ENCODE measurements at regions not wholly inside any gene's neighbourhood (a gene's known extent, or its start where the extent isn't known, plus 50 kb on each side); places are given as distances from the start of the nearest gene placed in this dataset.
A peak's percentile ranks its signal among the peaks of the same experiment; 100 is the strongest.
"Not testable (repeated sequence)": the region's sequence is repeated elsewhere in the genome, so short reads cannot be mapped to it uniquely, and the experiment has no call there.

GRCh38 chr4:91653067-91653466 lies 650.7 kb upstream of the GRID2 start:
- DNase-seq (ENCODE audit: low read depth, low spot score): no peak

- DNase-seq (ENCODE audit: low read depth, low spot score): no peak
Measured at GRCh38 chr4:91681091-91681490, 622.7 kb upstream of the GRID2 start.

DNA sequence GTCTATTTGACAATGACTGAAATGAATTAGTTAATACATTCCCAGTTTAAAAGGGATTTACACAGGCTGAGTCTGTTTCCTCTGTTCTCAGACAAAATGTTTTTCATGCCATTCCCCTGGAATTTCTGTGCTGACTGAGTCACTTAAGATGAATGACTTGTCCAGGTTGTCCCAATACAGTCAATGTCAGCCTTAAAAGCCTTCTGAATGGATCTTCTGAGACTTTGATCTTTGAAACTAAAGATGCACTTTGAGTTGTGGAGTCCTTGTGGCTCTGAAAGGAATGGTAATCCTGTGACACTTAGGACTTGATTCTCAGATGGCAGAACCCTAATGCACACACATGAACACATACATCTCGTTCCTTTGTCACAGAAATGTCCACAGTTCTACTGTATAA lies 622.2 kb upstream of the GRID2 start:
- DNase-seq (ENCODE audit: low read depth, low spot score): no peak

DNA sequence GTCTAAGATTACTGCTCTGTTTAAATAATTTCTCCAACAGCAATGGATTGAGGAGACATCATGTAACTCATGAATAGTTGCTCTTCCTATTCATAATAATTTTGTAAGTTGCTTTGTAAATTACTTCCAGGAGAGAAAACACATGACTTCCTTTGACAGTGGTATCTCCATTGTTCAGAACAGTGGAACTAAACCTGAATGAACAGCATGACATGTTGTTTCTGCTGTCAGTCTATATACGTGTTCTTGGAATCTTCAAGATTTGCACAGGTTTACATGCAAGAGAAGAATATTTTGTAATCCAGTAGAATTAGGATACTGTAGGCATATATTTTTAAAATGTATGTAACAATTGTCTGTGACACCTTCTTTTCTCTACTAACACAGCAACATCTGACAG lies 618.8 kb upstream of the GRID2 start:
- DNase-seq (ENCODE audit: low read depth, low spot score): no peak

GRCh38 chr4:91688413-91688812 lies 615.4 kb upstream of the GRID2 start:
- DNase-seq (ENCODE audit: low read depth, low spot score): no peak

DNA sequence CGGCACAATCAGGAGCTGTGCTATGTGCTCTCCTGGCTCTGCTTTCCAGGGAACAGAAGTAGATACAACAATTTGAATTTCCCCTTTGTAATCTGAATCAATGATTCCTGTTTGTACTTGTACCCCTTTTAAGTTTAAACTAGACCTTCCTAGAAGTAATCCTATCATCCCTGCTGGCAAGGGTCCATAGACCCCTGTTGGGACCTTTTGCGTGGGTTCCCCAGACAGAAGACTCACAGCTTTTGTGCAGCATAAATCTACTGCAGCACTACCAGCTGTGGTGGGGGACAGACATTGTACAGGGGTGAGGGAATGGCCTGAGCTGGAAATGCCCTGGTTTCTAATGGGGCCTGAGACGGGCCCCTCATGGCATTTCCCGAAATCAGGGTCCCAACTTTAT lies 604.1 kb upstream of the GRID2 start:
- DNase-seq (ENCODE audit: low read depth, low spot score): not testable (repeated sequence)

DNA sequence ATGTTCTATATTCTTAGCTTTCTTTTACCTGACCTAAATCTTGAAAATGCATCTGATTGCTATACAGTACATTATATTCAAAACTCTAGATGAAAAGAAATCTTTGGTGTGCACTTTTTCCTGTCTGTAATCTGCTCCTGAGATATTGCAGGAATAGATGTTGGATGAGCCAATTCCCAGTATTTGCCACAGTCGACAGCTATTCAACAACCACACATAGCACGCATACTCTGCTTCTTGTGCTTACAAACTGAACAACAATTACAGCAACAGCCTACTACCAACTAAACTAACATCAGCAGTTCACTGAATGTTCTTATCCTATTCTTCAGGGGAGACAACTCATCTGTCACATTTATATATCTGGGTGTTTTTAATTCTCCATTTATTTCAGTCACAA lies 573.9 kb upstream of the GRID2 start:
- no peak for DNase-seq (ENCODE audit: low read depth, low spot score)

- no peak for DNase-seq (ENCODE audit: low read depth, low spot score)
Measured at GRCh38 chr4:91734682-91735081, 569.1 kb upstream of the GRID2 start.

GRCh38 chr4:91738831-91739230 lies 564.9 kb upstream of the GRID2 start:
- not testable (repeated sequence) for DNase-seq (ENCODE audit: low read depth, low spot score)

DNA sequence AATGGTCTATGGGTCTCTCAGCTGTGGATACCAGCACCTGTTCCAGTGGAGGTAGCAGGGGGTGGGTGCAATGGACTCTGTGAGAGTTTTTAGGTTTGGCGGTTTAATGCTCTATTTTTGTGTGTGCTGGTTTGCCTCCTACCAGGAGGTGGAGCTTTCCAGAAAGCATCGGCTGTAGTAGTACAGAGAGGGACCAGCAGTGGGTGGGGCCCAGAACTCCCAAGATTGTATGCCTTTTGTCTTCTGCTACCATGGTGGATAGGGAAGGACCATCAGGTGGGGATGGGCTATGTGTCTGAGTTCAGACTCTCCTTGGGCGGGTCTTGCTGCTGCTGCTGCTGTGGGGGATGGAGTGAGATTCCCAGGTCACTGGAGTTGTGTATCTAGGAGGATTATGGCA lies 557.2 kb upstream of the GRID2 start:
- peak; percentile 12 for DNase-seq (ENCODE audit: low read depth, low spot score)

GRCh38 chr4:91751961-91752360 lies 551.8 kb upstream of the GRID2 start:
- DNase-seq (ENCODE audit: low read depth, low spot score): no peak

GRCh38 chr4:91754716-91755115 lies 549.0 kb upstream of the GRID2 start:
- no peak for DNase-seq (ENCODE audit: low read depth, low spot score)

GRCh38 chr4:91758487-91758886 lies 545.3 kb upstream of the GRID2 start:
- no peak for DNase-seq (ENCODE audit: low read depth, low spot score)

- no peak for DNase-seq (ENCODE audit: low read depth, low spot score)
Measured at GRCh38 chr4:91764085-91764484, 539.7 kb upstream of the GRID2 start.

DNA sequence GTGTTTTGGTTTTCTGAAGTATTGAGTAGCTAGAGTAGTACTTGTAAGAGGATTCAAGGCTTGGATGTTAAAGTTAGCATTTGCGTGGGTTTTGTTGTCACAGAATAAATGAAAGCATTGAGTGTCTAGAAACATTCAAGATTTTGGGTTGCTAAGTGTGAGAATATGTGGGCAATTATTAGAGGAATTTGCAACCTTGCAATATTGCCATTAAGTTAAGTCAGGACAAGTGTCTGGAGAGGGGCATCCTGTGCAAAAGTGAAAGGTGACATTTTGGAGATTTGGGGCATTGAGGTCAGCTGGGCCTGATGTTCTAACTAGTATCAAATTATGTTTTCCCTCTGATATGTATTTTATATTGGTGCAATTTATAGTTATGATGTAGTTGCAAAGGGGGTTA lies 533.9 kb upstream of the GRID2 start:
- DNase-seq (ENCODE audit: low read depth, low spot score): no peak

GRCh38 chr4:91791631-91792030 lies 512.1 kb upstream of the GRID2 start:
- not testable (repeated sequence) for DNase-seq (ENCODE audit: low read depth, low spot score)

DNA sequence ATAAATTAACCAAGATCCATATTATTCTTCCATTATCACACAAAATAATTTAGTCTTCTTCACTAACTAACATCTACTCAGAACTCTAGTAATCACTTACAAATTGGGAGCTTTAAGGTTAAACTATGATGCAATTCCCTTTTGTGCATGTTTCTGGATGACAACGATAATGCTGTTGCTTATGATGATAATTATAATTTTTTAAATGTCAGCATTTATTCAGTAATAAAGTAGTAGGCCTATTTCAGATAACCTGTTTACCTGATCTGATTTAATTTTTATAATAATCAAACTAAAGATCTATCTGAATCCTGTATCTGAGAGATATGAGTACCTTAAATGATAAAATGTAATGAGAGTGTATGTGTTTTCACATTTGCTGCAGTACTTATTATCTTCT lies 507.8 kb upstream of the GRID2 start:
- no peak for DNase-seq (ENCODE audit: low read depth, low spot score)

DNA sequence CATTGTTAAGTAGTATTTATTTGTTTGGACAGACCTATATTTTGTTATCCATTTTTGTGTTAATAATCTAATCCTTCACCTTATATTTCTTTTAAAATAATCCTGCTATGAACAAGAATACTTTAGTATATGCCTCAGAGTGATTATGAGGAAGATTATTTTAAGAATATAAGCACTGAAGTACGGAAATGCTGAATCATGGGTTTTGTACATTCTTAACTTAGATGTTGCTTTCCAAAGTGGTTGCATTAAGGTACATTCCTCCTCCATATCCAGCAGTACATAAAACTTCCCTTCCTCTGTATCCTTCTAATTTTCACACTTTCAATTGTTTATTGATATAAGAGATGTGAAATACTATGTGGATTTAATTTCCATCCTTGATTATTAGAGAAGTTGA lies 491.4 kb upstream of the GRID2 start:
- no peak for DNase-seq (ENCODE audit: low read depth, low spot score)

DNA sequence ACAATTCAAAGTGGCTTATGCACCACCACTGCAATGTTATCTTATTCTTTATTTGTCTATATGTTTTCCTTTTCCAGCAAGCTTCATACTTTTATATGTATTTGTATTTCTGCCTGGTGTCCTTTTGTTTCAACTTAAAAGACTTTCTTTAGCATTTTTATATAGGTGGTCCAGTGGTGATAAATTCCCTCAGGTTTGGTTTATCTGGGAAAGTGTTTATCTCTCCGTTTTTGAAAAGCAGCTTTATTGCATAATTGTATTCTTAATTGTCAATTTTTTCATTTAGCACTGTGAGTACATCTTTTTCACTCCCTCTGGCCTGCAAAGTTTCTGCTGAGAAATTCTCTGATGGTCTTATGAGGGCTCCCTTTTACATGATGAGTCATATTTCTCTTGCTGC lies 479.0 kb upstream of the GRID2 start:
- no peak for DNase-seq (ENCODE audit: low read depth, low spot score)

- DNase-seq (ENCODE audit: low read depth, low spot score): no peak
Measured at GRCh38 chr4:91826186-91826585, 477.6 kb upstream of the GRID2 start.

GRCh38 chr4:91827914-91828313 lies 475.9 kb upstream of the GRID2 start:
- no peak for DNase-seq (ENCODE audit: low read depth, low spot score)

DNA sequence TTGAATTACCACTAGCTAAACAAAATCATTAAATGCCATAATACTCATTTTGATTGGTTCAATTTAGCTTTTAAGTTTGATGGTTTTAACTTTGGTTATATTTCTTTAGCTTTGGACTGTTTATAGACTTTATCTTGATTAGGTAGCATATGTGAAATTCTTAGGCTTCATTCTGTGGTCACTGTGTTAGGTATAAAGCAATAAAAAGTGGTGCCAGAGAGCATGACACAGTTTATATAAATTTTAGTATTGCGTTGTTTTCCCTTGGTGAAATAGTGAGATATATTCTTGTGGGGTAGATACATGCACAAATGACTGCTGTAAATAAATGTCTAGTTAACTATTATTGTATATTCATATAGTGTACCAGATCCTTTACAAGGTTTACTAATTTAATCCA lies 474.2 kb upstream of the GRID2 start:
- no peak for DNase-seq (ENCODE audit: low read depth, low spot score)

- DNase-seq (ENCODE audit: low read depth, low spot score): no peak
Measured at GRCh38 chr4:91830681-91831395, 472.9 kb upstream of the GRID2 start.

GRCh38 chr4:91837608-91838029 lies 466.1 kb upstream of the GRID2 start:
- DNase-seq (ENCODE audit: low read depth, low spot score): no peak
